Kidney capillary endothelial cell (primary cell): ENCODE measurements at regions not wholly inside any gene's neighbourhood (a gene's known extent, or its start where the extent isn't known, plus 50 kb on each side); places are given as distances from the start of the nearest gene placed in this dataset.
"Not testable (repeated sequence)": the region's sequence is repeated elsewhere in the genome, so short reads cannot be mapped to it uniquely, and the experiment has no call there.

Experiments used
- DNase-seq: peaks from one replicate; pipeline ENCODE4 v3.0.0-alpha.2; 2018; ENCODE audit warnings: low spot score

- DNase-seq, result no peak
Observed at GRCh38 chr17:34012709-34013375, 242.2 kb upstream of the CCL2 start.

- no peak for DNase-seq
Observed at GRCh38 chr17:34015253-34015652, 239.8 kb upstream of the CCL2 start.

- no peak for DNase-seq
Observed at GRCh38 chr17:34024386-34024785, 230.7 kb upstream of the CCL2 start.

GRCh38 chr17:34024806-34025551 lies 230.1 kb upstream of the CCL2 start:
- no peak for DNase-seq

- not testable (repeated sequence) for DNase-seq
Observed at GRCh38 chr17:34030601-34031000, 224.5 kb upstream of the CCL2 start.

GRCh38 chr17:34032305-34032704 lies 222.8 kb upstream of the CCL2 start:
- not testable (repeated sequence) for DNase-seq

- not testable (repeated sequence) for DNase-seq
Observed at GRCh38 chr17:34038786-34039185, 216.3 kb upstream of the CCL2 start.

- DNase-seq, result not testable (repeated sequence)
Observed at GRCh38 chr17:34039213-34039612, 215.9 kb upstream of the CCL2 start.

- DNase-seq, result not testable (repeated sequence)
Observed at GRCh38 chr17:34039759-34040555, 215.1 kb upstream of the CCL2 start.

- DNase-seq, result no peak
Observed at GRCh38 chr17:34045990-34046389, 209.1 kb upstream of the CCL2 start.

- DNase-seq, result no peak
Observed at GRCh38 chr17:34051046-34051445, 204.0 kb upstream of the CCL2 start.

- no peak for DNase-seq
Observed at GRCh38 chr17:34054495-34054894, 200.6 kb upstream of the CCL2 start.

- DNase-seq, result no peak
Observed at GRCh38 chr17:34055606-34056005, 199.5 kb upstream of the CCL2 start.

GRCh38 chr17:34059423-34060220 lies 195.5 kb upstream of the CCL2 start:
- DNase-seq, result no peak

- no peak for DNase-seq
Observed at GRCh38 chr17:34066528-34066927, 188.6 kb upstream of the CCL2 start.

- no peak for DNase-seq
Observed at GRCh38 chr17:34067011-34067410, 188.1 kb upstream of the CCL2 start.

GRCh38 chr17:34068571-34068970 lies 186.5 kb upstream of the CCL2 start:
- DNase-seq, result no peak

GRCh38 chr17:34070712-34071111 lies 184.4 kb upstream of the CCL2 start:
- no peak for DNase-seq

- no peak for DNase-seq
Observed at GRCh38 chr17:34071886-34072420, 183.1 kb upstream of the CCL2 start.

- no peak for DNase-seq
Observed at GRCh38 chr17:34075076-34075475, 180.0 kb upstream of the CCL2 start.

- DNase-seq, result no peak
Observed at GRCh38 chr17:34076743-34077631, 178.1 kb upstream of the CCL2 start.
